A549 (cell line): ENCODE measurements at regions not wholly inside any gene's neighbourhood (a gene's known extent, or its start where the extent isn't known, plus 50 kb on each side); places are given as distances from the start of the nearest gene placed in this dataset.

Experiments used
- POLR2A ChIP-seq: IDR thresholded peaks from 2 replicates; pipeline ENCODE4 v1.6.1; 2012; ENCODE audit warnings: mild to moderate bottlenecking, low read length
- TF ChIP-seq, protein P1 (sequence below): fragments of >200 bp; sonication (Bioruptor Twin); formaldehyde crosslinking; IDR thresholded peaks from 3 replicates; pipeline ENCODE4 v1.5.1; 2016

DNA sequence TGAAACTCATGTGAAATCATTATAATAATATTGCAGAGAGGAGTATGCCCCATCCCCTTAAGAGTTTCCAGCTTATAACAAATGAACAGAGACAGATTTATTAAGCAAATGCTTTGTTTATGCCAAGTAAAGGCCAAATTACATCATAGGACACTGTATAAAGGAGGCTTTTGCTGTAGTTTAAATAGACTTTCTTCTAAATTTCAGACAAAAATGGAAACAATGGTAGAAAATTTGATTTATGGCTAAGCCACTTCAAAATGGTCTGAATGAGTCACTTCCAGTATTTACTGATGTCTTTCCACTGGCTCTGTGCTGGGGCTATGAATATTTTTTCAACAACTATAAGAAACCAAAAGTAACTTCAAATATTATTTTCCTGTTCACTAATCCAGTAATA lies 81.1 kb upstream of the ST6GALNAC5 start:
- no peak for TF ChIP-seq POLR2A
- TF ChIP-seq, protein P1, sequence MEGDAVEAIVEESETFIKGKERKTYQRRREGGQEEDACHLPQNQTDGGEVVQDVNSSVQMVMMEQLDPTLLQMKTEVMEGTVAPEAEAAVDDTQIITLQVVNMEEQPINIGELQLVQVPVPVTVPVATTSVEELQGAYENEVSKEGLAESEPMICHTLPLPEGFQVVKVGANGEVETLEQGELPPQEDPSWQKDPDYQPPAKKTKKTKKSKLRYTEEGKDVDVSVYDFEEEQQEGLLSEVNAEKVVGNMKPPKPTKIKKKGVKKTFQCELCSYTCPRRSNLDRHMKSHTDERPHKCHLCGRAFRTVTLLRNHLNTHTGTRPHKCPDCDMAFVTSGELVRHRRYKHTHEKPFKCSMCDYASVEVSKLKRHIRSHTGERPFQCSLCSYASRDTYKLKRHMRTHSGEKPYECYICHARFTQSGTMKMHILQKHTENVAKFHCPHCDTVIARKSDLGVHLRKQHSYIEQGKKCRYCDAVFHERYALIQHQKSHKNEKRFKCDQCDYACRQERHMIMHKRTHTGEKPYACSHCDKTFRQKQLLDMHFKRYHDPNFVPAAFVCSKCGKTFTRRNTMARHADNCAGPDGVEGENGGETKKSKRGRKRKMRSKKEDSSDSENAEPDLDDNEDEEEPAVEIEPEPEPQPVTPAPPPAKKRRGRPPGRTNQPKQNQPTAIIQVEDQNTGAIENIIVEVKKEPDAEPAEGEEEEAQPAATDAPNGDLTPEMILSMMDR = no peak
